K562 (cell line): ENCODE measurements at regions not wholly inside any gene's neighbourhood (a gene's known extent, or its start where the extent isn't known, plus 50 kb on each side); places are given as distances from the start of the nearest gene placed in this dataset.

ENCODE experiments used
- ATAC-seq: fragments of 200-7000 bp; cut with Tn5 transposase; 3 replicates; pipeline ENCODE4 v1.9.1; 2020; ENCODE audit warnings: moderate library complexity
- BruUV-seq: library from RNA; stranded (reverse); fragments of 400-500 nt; replicated peaks from 2 replicates; lab custom pipeline; 2021; lab: Mats Ljungman, UMichigan
- CTCF ChIA-PET: fragments of 300-600 bp; formaldehyde crosslinking; extraction: SDS; loops from one replicate; lab custom pipeline; 2021; ENCODE audit warnings: low intra/inter-chr PET ratio; lab: Yijun Ruan, JAX
- POLR2A ChIA-PET: fragments of 300-600, 350-650 bp; sonication (Branson Sonifier 250); formaldehyde crosslinking; extraction: SDS; loops from one replicate; lab custom pipeline; 2021; ENCODE audit warnings: antibody characterized with exemption, inconsistent platforms; lab: Yijun Ruan, JAX
- DNase-seq, 4 experiments: peaks; one replicate each; pipeline versions ENCODE4 v3.0.0 to v3.0.0-alpha.2; 2011 to 2018; ENCODE audit warnings: low spot score in 3 of 4, mixed read lengths in 3 of 4; ENCODE audit errors: extremely low read depth in 1 of 4
- FAIRE-seq: peaks from 2 replicates; lab custom pipeline; 2011; peaks lifted over from hg19 to GRCh38; lab: Jason Lieb, UNC
- H2AFZ ChIP-seq: 2 replicates; pipeline ENCODE4 v1.6.0; 2011; ENCODE audit warnings: low read depth, low read length, control low read depth, inconsistent platforms
- H3K27ac ChIP-seq: fragments of 200-600 bp; 3 replicates; pipeline ENCODE4 v1.8.0; 2011; ENCODE audit warnings: low read depth, mild to moderate bottlenecking, control low read depth, inconsistent platforms, low read length, moderate library complexity, mixed read lengths; ENCODE audit errors: extremely low read depth
- H3K27me3 ChIP-seq, 2 experiments: fragments of 300-600 bp in 1 of 2; 2 replicates in 1 of 2; 3 replicates in 1 of 2; pipeline versions ENCODE4 v1.6.0 to v1.8.0; 2011; ENCODE audit warnings: inconsistent platforms in 2 of 2, low read length in 2 of 2, mild to moderate bottlenecking in 1 of 2, mixed read lengths in 1 of 2, moderate library complexity in 1 of 2; ENCODE audit not compliant: control insufficient read depth in 2 of 2, insufficient read depth in 2 of 2
- H3K36me3 ChIP-seq: fragments of 300-600 bp; 3 replicates; pipeline ENCODE4 v1.8.0; 2011; ENCODE audit warnings: mild to moderate bottlenecking, low read length, inconsistent platforms; ENCODE audit not compliant: control insufficient read depth, insufficient read depth
- H3K4me1 ChIP-seq, 2 experiments: fragments of 200-600 bp in 1 of 2; replicated peaks in 1 of 2; 2 replicates in 1 of 2; 3 replicates in 1 of 2; pipeline versions ENCODE4 v1.5.1 to v1.8.0; 2011; ENCODE audit warnings: inconsistent platforms in 2 of 2, low read length in 2 of 2, mild to moderate bottlenecking in 1 of 2, mixed read lengths in 1 of 2, moderate library complexity in 1 of 2; ENCODE audit not compliant: control insufficient read depth in 2 of 2, insufficient read depth in 2 of 2
- H3K4me2 ChIP-seq: 2 replicates; pipeline ENCODE4 v1.6.1; 2011; ENCODE audit warnings: low read length, control low read depth, inconsistent platforms, mixed read lengths; ENCODE audit not compliant: insufficient read depth
- H3K4me3 ChIP-seq: fragments of 200-600 bp; sonication (generic), shearing (Covaris generic); 2 replicates; pipeline ENCODE4 v1.5.1; 2016; ENCODE audit warnings: control low read depth, inconsistent platforms
- H3K79me2 ChIP-seq: fragments of 200-600 bp; 3 replicates; pipeline ENCODE4 v1.8.0; 2011; ENCODE audit warnings: low read length, inconsistent platforms; ENCODE audit not compliant: control insufficient read depth, insufficient read depth
- H3K9ac ChIP-seq, 2 experiments: 2 replicates each; pipeline versions ENCODE4 v1.6.0 to v1.6.1; 2011; ENCODE audit warnings: low read depth in 2 of 2, low read length in 2 of 2, control low read depth in 1 of 2, inconsistent platforms in 1 of 2, mild to moderate bottlenecking in 1 of 2, mixed read lengths in 1 of 2; ENCODE audit not compliant: insufficient read depth in 1 of 2
- H3K9me1 ChIP-seq: one replicate; pipeline ENCODE4 v1.6.0; 2011; ENCODE audit warnings: inconsistent platforms, mild to moderate bottlenecking, low read length, moderate library complexity; ENCODE audit not compliant: control insufficient read depth, insufficient read depth
- H3K9me3 ChIP-seq: replicated peaks from 2 replicates; pipeline ENCODE4 v1.5.1; 2011; ENCODE audit warnings: low read depth, low read length, inconsistent platforms; ENCODE audit not compliant: control insufficient read depth, insufficient read depth
- H4K20me1 ChIP-seq: replicated peaks from 2 replicates; pipeline ENCODE4 v1.6.1; 2011; ENCODE audit warnings: low read length, inconsistent platforms, mixed read lengths; ENCODE audit not compliant: control insufficient read depth, insufficient read depth
- BMI1 ChIP-seq: fragments of 150-350 bp; IDR thresholded peaks from 2 replicates; pipeline ENCODE4 v1.6.1; 2014; ENCODE audit warnings: low read length
- CREM ChIP-seq: IDR thresholded peaks from 2 replicates; pipeline ENCODE4 v1.6.1; 2014; ENCODE audit warnings: antibody characterized with exemption, low read depth
- GABPB2 ChIP-seq: fragments of 250-450 bp; sonication (Bioruptor Pico); conservative IDR thresholded peaks from 2 replicates; pipeline ENCODE4 v1.5.1; 2021; ENCODE audit warnings: mild to moderate bottlenecking
- HMG20B ChIP-seq: fragments of 250-450 bp; sonication (Bioruptor Pico); IDR thresholded peaks from 2 replicates; pipeline ENCODE4 v1.5.0; 2021; ENCODE audit warnings: mild to moderate bottlenecking
- IRF2 ChIP-seq: sonication (generic); formaldehyde crosslinking; IDR thresholded peaks from 2 replicates; pipeline ENCODE4 v1.8.1; 2022; ENCODE audit warnings: mild to moderate bottlenecking, missing genetic modification reagents
- KDM5B ChIP-seq: fragments of 200-600 bp; sonication (generic); IDR thresholded peaks from 2 replicates; pipeline ENCODE4 v1.6.1; 2012; ENCODE audit warnings: low read depth, mild to moderate bottlenecking, moderate library complexity, low read length, control low read depth, inconsistent platforms; ENCODE audit not compliant: insufficient replicate concordance
- MAFK ChIP-seq: IDR thresholded peaks from 2 replicates; pipeline ENCODE4 v1.6.1; 2011; ENCODE audit warnings: low read length, improper control_type of control experiment
- NR2F6 ChIP-seq: fragments of 450-650 bp; formaldehyde crosslinking; IDR thresholded peaks from 2 replicates; pipeline ENCODE4 v1.4.0; 2020; ENCODE audit warnings: mild to moderate bottlenecking
- PHTF2 ChIP-seq: fragments of 250-450 bp; sonication (Bioruptor Pico); IDR thresholded peaks from 2 replicates; pipeline ENCODE4 v1.5.0; 2021; ENCODE audit warnings: mild to moderate bottlenecking
- RBBP5 ChIP-seq: fragments of 200-600 bp; sonication (generic); IDR thresholded peaks from 2 replicates; pipeline ENCODE4 v1.6.1; 2012; ENCODE audit warnings: borderline replicate concordance, mild to moderate bottlenecking, low read length, control low read depth, inconsistent platforms; ENCODE audit not compliant: insufficient read depth, poor library complexity, severe bottlenecking
- TOE1 ChIP-seq, 2 experiments: fragments of 450-650 bp in 1 of 2; sonication (generic) in 1 of 2; formaldehyde crosslinking in 1 of 2; IDR thresholded peaks; 2 replicates each; pipeline versions ENCODE4 v1.7.1 to v1.8.0; 2016 to 2022; ENCODE audit warnings: borderline replicate concordance in 2 of 2, mild to moderate bottlenecking in 2 of 2, antibody characterized with exemption in 1 of 2, inconsistent platforms in 1 of 2, low read depth in 1 of 2, missing genetic modification reagents in 1 of 2, moderate library complexity in 1 of 2
- TRIM24 ChIP-seq, 2 experiments: fragments of 450-650 bp; IDR thresholded peaks; 2 replicates each; pipeline ENCODE4 v1.6.1; 2016
- ZBED1 ChIP-seq: IDR thresholded peaks from 2 replicates; pipeline ENCODE4 v1.6.1; 2014
- ZNF134 ChIP-seq: fragments of 250-450 bp; sonication (Bioruptor Pico); conservative IDR thresholded peaks from 2 replicates; pipeline ENCODE4 v1.4.0; 2020
- ZNF23 ChIP-seq: fragments of 250-450 bp; sonication (Bioruptor Pico); IDR thresholded peaks from 2 replicates; pipeline ENCODE4 v1.4.0; 2020; ENCODE audit warnings: mild to moderate bottlenecking
- ZNF436 ChIP-seq: fragments of 250-450, 450-650 bp; sonication (Bioruptor Pico); formaldehyde crosslinking; IDR thresholded peaks from 2 replicates; pipeline ENCODE4 v1.7.0; 2020; ENCODE audit warnings: mild to moderate bottlenecking
- ZNF717 ChIP-seq: fragments of 250-450 bp; sonication (Bioruptor Pico); IDR thresholded peaks from 2 replicates; pipeline ENCODE4 v1.5.0; 2021
- WGBS: fragments of 100-300 bp; shearing (Covaris generic); methylation state at CpG from one replicate; pipeline ENCODE4 v1.1.6; 2016; ENCODE audit warnings: low coverage, mixed read lengths; ENCODE audit not compliant: insufficient coverage; ENCODE audit errors: missing lambda C conversion rate; 5-methylcytosine and 5-hydroxymethylcytosine counted together
- in situ Hi-C: fragments of 300-500 bp; cut with MboI; formaldehyde crosslinking; loops from 4 replicates; pipeline ENCODE4 v1.15.0; 2018; ENCODE audit warnings: inconsistent platforms, mixed read lengths
- intact Hi-C: fragments of 100-400 bp; cut with micrococcal nuclease; formaldehyde crosslinking; loops from 2 replicates; pipeline ENCODE4 v1.14.2; 2022
- TF ChIP-seq, protein P1 (sequence below): sonication (generic); formaldehyde crosslinking; IDR thresholded peaks from 2 replicates; pipeline ENCODE4 v1.8.0; 2022; ENCODE audit warnings: missing genetic modification reagents, mild to moderate bottlenecking, borderline replicate concordance
- TF ChIP-seq, protein P2 (sequence below): fragments of 450-650 bp; IDR thresholded peaks from 2 replicates; pipeline ENCODE4 v1.6.1; 2016; ENCODE audit warnings: antibody characterized with exemption
- TF ChIP-seq, protein P3 (sequence below): fragments of 250-450 bp; sonication (Bioruptor Pico); IDR thresholded peaks from 2 replicates; pipeline ENCODE4 v1.9.0; 2021; ENCODE audit warnings: mild to moderate bottlenecking

DNA sequence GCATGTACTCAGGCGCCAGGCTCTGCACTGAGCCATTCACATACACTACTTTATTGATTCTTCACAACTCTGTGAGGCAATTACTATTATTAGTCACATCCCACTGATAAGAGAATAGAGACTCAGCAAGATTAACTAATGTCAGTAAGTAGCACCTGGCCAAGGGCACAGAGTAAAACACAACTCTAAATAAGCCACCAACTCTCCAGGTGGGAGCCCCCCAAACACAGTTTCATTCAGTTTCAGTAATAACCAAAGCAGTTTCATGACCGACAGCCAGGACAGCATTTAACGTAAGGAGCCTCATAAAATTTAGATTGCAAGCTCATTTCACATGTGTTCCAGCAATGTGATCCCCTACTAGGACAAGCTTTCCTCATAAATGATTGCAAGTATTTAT is 323.1 kb upstream of the CCDC196 start:
- no TSS peak for BruUV-seq
- no peaks in the 10 kb centered on the region for H3K27me3 ChIP-seq

More for the DNA sequence above, 323.1 kb upstream of the CCDC196 start:
- Histone ChIP-seq H3K4me2 (no peak overlapping the region), H3K79me2 (no peaks in the 10 kb centered on the region), H3K4me1 (no peaks in the 10 kb centered on the region), H3K36me3 (no peaks in the 10 kb centered on the region), H3K27ac (no peak overlapping the region), H3K9me1 (no peaks in the 10 kb centered on the region), H2AFZ (no peak overlapping the region), H3K4me3 (no peak overlapping the region), H3K9me3 (no peaks in the 10 kb centered on the region), H3K9ac (no peak overlapping the region), H4K20me1 (no peaks in the 10 kb centered on the region)
- ATAC-seq (no peak), FAIRE-seq (no peak), DNase-seq (no peak)
- no peak for TF ChIP-seq GABPB2 (CRISPR knock-in tag)
- TF ChIP-seq ZNF23 (CRISPR knock-in tag): no peak
- TF ChIP-seq HMG20B (CRISPR knock-in tag): no peak
- no peak for TF ChIP-seq NR2F6 (CRISPR knock-in tag)
- TF ChIP-seq TRIM24 (IDR thresholded peaks at IDR 0.05): no peak
- no peak for TF ChIP-seq TOE1 (IDR thresholded peaks at IDR 0.05; ENCODE audit: borderline replicate concordance)
- no peak for TF ChIP-seq TOE1 (CRISPR knock-in tag; IDR thresholded peaks at IDR 0.05; ENCODE audit: borderline replicate concordance, low read depth)
- no peak for TF ChIP-seq ZBED1
- TF ChIP-seq, protein P1, sequence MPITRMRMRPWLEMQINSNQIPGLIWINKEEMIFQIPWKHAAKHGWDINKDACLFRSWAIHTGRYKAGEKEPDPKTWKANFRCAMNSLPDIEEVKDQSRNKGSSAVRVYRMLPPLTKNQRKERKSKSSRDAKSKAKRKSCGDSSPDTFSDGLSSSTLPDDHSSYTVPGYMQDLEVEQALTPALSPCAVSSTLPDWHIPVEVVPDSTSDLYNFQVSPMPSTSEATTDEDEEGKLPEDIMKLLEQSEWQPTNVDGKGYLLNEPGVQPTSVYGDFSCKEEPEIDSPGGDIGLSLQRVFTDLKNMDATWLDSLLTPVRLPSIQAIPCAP (CRISPR knock-in tag): no peak
- TF ChIP-seq, protein P2, sequence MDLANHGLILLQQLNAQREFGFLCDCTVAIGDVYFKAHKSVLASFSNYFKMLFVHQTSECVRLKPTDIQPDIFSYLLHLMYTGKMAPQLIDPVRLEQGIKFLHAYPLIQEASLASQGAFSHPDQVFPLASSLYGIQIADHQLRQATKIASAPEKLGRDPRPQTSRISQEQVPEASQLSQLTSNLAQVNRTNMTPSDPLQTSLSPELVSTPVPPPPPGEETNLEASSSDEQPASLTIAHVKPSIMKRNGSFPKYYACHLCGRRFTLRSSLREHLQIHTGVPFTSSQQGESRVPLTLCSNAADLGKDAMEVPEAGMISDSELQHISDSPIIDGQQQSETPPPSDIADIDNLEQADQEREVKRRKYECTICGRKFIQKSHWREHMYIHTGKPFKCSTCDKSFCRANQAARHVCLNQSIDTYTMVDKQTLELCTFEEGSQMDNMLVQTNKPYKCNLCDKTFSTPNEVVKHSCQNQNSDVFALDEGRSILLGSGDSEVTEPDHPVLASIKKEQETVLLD: no peak
- TF ChIP-seq ZNF436: no peak
- TF ChIP-seq, protein P3, sequence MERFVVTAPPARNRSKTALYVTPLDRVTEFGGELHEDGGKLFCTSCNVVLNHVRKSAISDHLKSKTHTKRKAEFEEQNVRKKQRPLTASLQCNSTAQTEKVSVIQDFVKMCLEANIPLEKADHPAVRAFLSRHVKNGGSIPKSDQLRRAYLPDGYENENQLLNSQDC: no peak
- TF ChIP-seq MAFK: no peak
- TF ChIP-seq KDM5B: no peak
- TF ChIP-seq RBBP5: no peak
- TF ChIP-seq BMI1: no peak
- TF ChIP-seq IRF2 (CRISPR knock-in tag): no peak
- TF ChIP-seq ZNF717: no peak
- TF ChIP-seq CREM: no peak
- no peak for TF ChIP-seq ZNF134
- no peak for TF ChIP-seq PHTF2
- 5% methylated on average over 3 of the region's 3 CpGs for WGBS
- in situ Hi-C loops (no loop called here), intact Hi-C loops (no loop called here)
- ChIA-PET CTCF (no interaction called here), POLR2A (no interaction called here)
